ENCODE measurements at regions not wholly inside any gene's neighbourhood (a gene's known extent, or its start where the extent isn't known, plus 50 kb on each side); places are given as distances from the start of the nearest gene placed in this dataset.

DNA sequence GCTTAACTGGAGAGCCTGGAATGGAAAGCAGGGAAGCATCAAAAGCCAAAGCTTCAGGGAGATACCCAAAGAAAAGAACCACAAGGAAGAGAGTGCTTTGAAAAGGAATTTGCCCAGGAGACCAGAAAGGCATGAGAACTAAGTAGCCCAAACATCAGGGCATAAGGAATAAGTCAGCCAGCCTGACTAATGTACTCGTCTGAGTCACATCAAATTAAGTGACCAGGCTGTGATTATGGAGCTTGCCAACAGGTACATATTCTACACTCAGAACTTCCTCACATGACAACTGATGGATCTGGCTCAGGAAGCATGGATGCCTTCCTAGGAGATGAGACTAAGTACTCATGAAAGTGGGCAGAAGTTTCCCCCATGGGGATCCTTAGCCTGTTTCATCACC, 366.7 kb downstream of the BUD13 start:
- FAIRE-seq (no peak), DNase-seq (no peak)
- Histone ChIP-seq H3K9ac (ENCODE audit: low read length in 3 of 3) (no peak overlapping the region), H3K4me1 (ENCODE audit: control insufficient read depth in 2 of 3, insufficient read depth in 2 of 3, low read depth in 1 of 3, low read length in 3 of 3) (no peaks in the 10 kb centered on the region), H3K36me3 (ENCODE audit: control insufficient read depth in 2 of 3, insufficient read depth in 3 of 3, low read length in 3 of 3) (no peaks in the 10 kb centered on the region), H3K4me3 (ENCODE audit: low read length in 3 of 3) (no peak overlapping the region), H3K9me3 (ENCODE audit: control insufficient read depth in 2 of 3, insufficient read depth in 1 of 3, low read length in 3 of 3) (no peaks in the 10 kb centered on the region), H3K27ac (ENCODE audit: low read depth in 2 of 2, low read length in 2 of 2) (no peak overlapping the region), H3K27me3 (ENCODE audit: control insufficient read depth, insufficient read depth, low read length) (no peaks in the 10 kb centered on the region)
- no peak for TF ChIP-seq CTCF (IDR thresholded peaks at IDR 0.05; ENCODE audit: borderline replicate concordance, extremely low read depth, insufficient read depth)
- intact Hi-C loops (cut with DNase I), result no loop called here

DNA sequence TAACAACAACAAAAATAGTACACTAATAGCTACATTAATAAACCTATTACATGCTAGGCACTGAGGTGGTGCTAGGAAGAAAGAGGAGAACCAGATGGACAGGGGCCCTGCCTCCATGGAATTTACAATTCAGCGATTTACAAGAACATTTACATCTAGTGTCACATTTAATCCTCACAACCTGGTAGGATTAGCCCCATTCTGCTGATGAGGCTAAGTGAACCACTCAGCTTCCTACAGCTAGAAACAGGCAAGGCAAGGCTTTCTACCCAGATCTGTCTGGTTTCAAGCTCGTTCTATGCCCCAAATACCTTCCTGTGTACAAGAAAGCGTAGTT, 368.4 kb downstream of the BUD13 start:
- no peaks in the 10 kb centered on the region for H3K36me3 ChIP-seq (ENCODE audit: control insufficient read depth in 2 of 3, insufficient read depth in 3 of 3, low read length in 3 of 3)
- H3K4me3 ChIP-seq (ENCODE audit: low read length in 3 of 3), result no peak overlapping the region
- TF ChIP-seq CTCF (IDR thresholded peaks at IDR 0.05; ENCODE audit: borderline replicate concordance, extremely low read depth, insufficient read depth), result no peak
- H3K27me3 ChIP-seq (ENCODE audit: control insufficient read depth, insufficient read depth, low read length), result no peaks in the 10 kb centered on the region
- no peak overlapping the region for H3K9ac ChIP-seq (ENCODE audit: low read length in 3 of 3)
- no peaks in the 10 kb centered on the region for H3K9me3 ChIP-seq (ENCODE audit: control insufficient read depth in 2 of 3, insufficient read depth in 1 of 3, low read length in 3 of 3)
- DNase-seq (no peak), FAIRE-seq (no peak)
- no peaks in the 10 kb centered on the region for H3K4me1 ChIP-seq (ENCODE audit: control insufficient read depth in 2 of 3, insufficient read depth in 2 of 3, low read depth in 1 of 3, low read length in 3 of 3)
- no peak overlapping the region for H3K27ac ChIP-seq (ENCODE audit: low read depth in 2 of 2, low read length in 2 of 2)
- intact Hi-C loops (cut with DNase I), result no loop called here

- H3K9me3 ChIP-seq (ENCODE audit: control insufficient read depth in 2 of 3, insufficient read depth in 1 of 3, low read length in 3 of 3), result no peaks in the 10 kb centered on the region
- FAIRE-seq, result no peak
- no peaks in the 10 kb centered on the region for H3K36me3 ChIP-seq (ENCODE audit: control insufficient read depth in 2 of 3, insufficient read depth in 3 of 3, low read length in 3 of 3)
- no peak for TF ChIP-seq CTCF (IDR thresholded peaks at IDR 0.05; ENCODE audit: borderline replicate concordance, extremely low read depth, insufficient read depth)
- no peak overlapping the region for H3K4me3 ChIP-seq (ENCODE audit: low read length in 3 of 3)
- no peaks in the 10 kb centered on the region for H3K27me3 ChIP-seq (ENCODE audit: control insufficient read depth, insufficient read depth, low read length)
- H3K27ac ChIP-seq (ENCODE audit: low read depth in 2 of 2, low read length in 2 of 2), result no peak overlapping the region
- H3K9ac ChIP-seq (ENCODE audit: low read length in 3 of 3), result no peak overlapping the region
- no peaks in the 10 kb centered on the region for H3K4me1 ChIP-seq (ENCODE audit: control insufficient read depth in 2 of 3, insufficient read depth in 2 of 3, low read depth in 1 of 3, low read length in 3 of 3)
- intact Hi-C loops (cut with DNase I), result no loop called here
- DNase-seq, result no peak
These were observed 368.9 kb downstream of the BUD13 start for GRCh38 chr11:116403794-116404461.

GRCh38 chr11:116400081-116400480, 372.7 kb downstream of the BUD13 start:
- no peak for TF ChIP-seq CTCF (IDR thresholded peaks at IDR 0.05; ENCODE audit: borderline replicate concordance, extremely low read depth, insufficient read depth)
- Histone ChIP-seq H3K27me3 (ENCODE audit: control insufficient read depth, insufficient read depth, low read length) (no peaks in the 10 kb centered on the region), H3K4me3 (ENCODE audit: low read length in 3 of 3) (no peak overlapping the region), H3K9ac (ENCODE audit: low read length in 3 of 3) (no peak overlapping the region), H3K4me1 (ENCODE audit: control insufficient read depth in 2 of 3, insufficient read depth in 2 of 3, low read depth in 1 of 3, low read length in 3 of 3) (no peaks in the 10 kb centered on the region), H3K9me3 (ENCODE audit: control insufficient read depth in 2 of 3, insufficient read depth in 1 of 3, low read length in 3 of 3) (no peaks in the 10 kb centered on the region), H3K36me3 (ENCODE audit: control insufficient read depth in 2 of 3, insufficient read depth in 3 of 3, low read length in 3 of 3) (no peaks in the 10 kb centered on the region), H3K27ac (ENCODE audit: low read depth in 2 of 2, low read length in 2 of 2) (no peak overlapping the region)
- no peak for DNase-seq
- intact Hi-C loops (cut with DNase I), result no loop called here
- no peak for FAIRE-seq
